ENCODE measurements at regions not wholly inside any gene's neighbourhood (a gene's known extent, or its start where the extent isn't known, plus 50 kb on each side); places are given as distances from the start of the nearest gene placed in this dataset.

DNA sequence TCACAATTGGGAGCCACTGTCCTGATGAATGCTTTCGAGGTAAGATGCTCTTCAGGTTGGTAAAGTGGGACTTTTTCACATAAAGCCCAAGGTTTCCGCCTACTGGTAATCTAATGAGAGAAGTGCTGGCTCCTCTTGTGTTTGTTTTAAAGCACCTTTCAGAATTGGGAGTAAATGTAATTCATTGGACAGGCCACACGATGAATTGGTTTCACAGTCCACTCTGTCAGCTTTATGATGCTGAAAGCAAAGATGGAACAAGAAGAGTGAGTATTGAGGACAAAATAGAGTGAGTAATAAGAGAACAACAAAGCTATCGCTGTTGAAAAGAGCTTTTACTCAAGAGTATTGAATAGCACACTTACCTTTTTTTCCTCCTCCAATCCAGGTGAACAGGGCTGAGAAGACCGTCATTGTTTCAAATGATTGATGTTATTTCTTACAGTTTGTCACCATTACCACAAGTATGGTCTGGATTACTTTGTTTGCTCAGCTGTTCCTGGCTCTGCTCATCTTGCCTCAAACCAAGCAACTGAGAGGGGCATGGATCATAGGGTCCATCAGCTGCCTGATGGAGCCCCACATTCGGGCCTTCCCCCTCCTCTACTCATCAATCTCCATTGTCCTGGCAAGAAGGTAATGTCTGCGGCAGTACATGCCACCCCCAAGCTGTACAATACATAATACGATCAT is 136.1 kb upstream of the CNTN4 start:
- Histone ChIP-seq H3K9ac (no peak overlapping the region), H2AFZ (ENCODE audit: low read depth) (no peak overlapping the region), H3K36me3 (replicated peaks in 1 of 2; ENCODE audit: control insufficient read depth in 1 of 2, insufficient read depth in 2 of 2, low read length in 1 of 2) (no peaks in the 10 kb centered on the region), H3K27me3 (ENCODE audit: insufficient read depth) (no peaks in the 10 kb centered on the region), H3K27ac (ENCODE audit: low read depth in 2 of 2, low read length in 1 of 2) (no peak overlapping the region), H3K9me2 (no peaks in the 10 kb centered on the region), H3K9me3 (no peaks in the 10 kb centered on the region), H4K20me1 (ENCODE audit: insufficient read depth) (no peaks in the 10 kb centered on the region), H3K4me2 (no peak overlapping the region), H3K4me3 (ENCODE audit: low read depth in 2 of 2, low read length in 1 of 2) (no peak overlapping the region), H3K79me2 (ENCODE audit: insufficient read depth) (no peaks in the 10 kb centered on the region), H3F3A (replicated peaks; ENCODE audit: insufficient read depth) (no peaks in the 10 kb centered on the region), H3K4me1 (ENCODE audit: control insufficient read depth in 1 of 2, insufficient read depth in 2 of 2, low read depth in 1 of 2, low read length in 1 of 2) (no peaks in the 10 kb centered on the region; a peak in 3 of 4 replicates)
- 38% methylated on average over 8 of the region's 8 CpGs for WGBS (ENCODE audit: low lambda C conversion rate)
- DNase-seq: no peak
- POLR2A ChIA-PET: no interaction called here
- CTCF ChIA-PET: no interaction called here
- TF ChIP-seq NFIC (IDR thresholded peaks at IDR 0.05; ENCODE audit: borderline replicate concordance) (no peak), GABPA (IDR thresholded peaks at IDR 0.05; ENCODE audit: low read depth) (no peak), ZBTB33 (IDR thresholded peaks at IDR 0.05; ENCODE audit: borderline replicate concordance, low read depth) (no peak), POLR2AphosphoS5 (IDR thresholded peaks at IDR 0.05; ENCODE audit: low read depth, low read length) (no peak), SMC3 (IDR thresholded peaks at IDR 0.05; ENCODE audit: low read depth, low read length) (no peak), NRF1 (IDR thresholded peaks at IDR 0.05; ENCODE audit: low read depth, low read length) (no peak), MAX (IDR thresholded peaks at IDR 0.05; ENCODE audit: low read depth) (no peak), RCOR1 (IDR thresholded peaks at IDR 0.05; ENCODE audit: low read length) (no peak), EP300 (IDR thresholded peaks at IDR 0.05; ENCODE audit: borderline replicate concordance in 1 of 2, low read depth in 1 of 2, low read length in 1 of 2) (no peak), TAF1 (IDR thresholded peaks at IDR 0.05; ENCODE audit: borderline replicate concordance, low read depth, low read length) (no peak), GATA2 (CRISPR knock-in tag; IDR thresholded peaks at IDR 0.05) (no peak)
- TF ChIP-seq, protein P1, sequence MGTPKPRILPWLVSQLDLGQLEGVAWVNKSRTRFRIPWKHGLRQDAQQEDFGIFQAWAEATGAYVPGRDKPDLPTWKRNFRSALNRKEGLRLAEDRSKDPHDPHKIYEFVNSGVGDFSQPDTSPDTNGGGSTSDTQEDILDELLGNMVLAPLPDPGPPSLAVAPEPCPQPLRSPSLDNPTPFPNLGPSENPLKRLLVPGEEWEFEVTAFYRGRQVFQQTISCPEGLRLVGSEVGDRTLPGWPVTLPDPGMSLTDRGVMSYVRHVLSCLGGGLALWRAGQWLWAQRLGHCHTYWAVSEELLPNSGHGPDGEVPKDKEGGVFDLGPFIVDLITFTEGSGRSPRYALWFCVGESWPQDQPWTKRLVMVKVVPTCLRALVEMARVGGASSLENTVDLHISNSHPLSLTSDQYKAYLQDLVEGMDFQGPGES (IDR thresholded peaks at IDR 0.05; ENCODE audit: low read depth, low read length): no peak
- TF ChIP-seq, protein P2, sequence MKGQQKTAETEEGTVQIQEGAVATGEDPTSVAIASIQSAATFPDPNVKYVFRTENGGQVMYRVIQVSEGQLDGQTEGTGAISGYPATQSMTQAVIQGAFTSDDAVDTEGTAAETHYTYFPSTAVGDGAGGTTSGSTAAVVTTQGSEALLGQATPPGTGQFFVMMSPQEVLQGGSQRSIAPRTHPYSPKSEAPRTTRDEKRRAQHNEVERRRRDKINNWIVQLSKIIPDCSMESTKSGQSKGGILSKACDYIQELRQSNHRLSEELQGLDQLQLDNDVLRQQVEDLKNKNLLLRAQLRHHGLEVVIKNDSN (IDR thresholded peaks at IDR 0.05; ENCODE audit: borderline replicate concordance, low read depth): no peak

GRCh38 chr3:1963896-1964295 is 134.8 kb upstream of the CNTN4 start:
- ChIA-PET CTCF (no interaction called here), POLR2A (no interaction called here)
- no peaks in the 10 kb centered on the region for H3K79me2 ChIP-seq (ENCODE audit: insufficient read depth)

More at GRCh38 chr3:1963896-1964295, 134.8 kb upstream of the CNTN4 start:
- Histone ChIP-seq H3K27me3 (ENCODE audit: insufficient read depth) (no peaks in the 10 kb centered on the region), H3K9ac (no peak overlapping the region), H3K9me2 (no peaks in the 10 kb centered on the region), H3K9me3 (no peaks in the 10 kb centered on the region), H3K27ac (ENCODE audit: low read depth in 2 of 2, low read length in 1 of 2) (no peak overlapping the region), H3K4me2 (no peak overlapping the region), H3K36me3 (replicated peaks in 1 of 2; ENCODE audit: control insufficient read depth in 1 of 2, insufficient read depth in 2 of 2, low read length in 1 of 2) (no peaks in the 10 kb centered on the region), H3K4me1 (ENCODE audit: control insufficient read depth in 1 of 2, insufficient read depth in 2 of 2, low read depth in 1 of 2, low read length in 1 of 2) (no peaks in the 10 kb centered on the region; a peak in 3 of 4 replicates), H3F3A (replicated peaks; ENCODE audit: insufficient read depth) (no peaks in the 10 kb centered on the region), H3K4me3 (ENCODE audit: low read depth in 2 of 2, low read length in 1 of 2) (no peak overlapping the region), H2AFZ (ENCODE audit: low read depth) (no peak overlapping the region), H4K20me1 (ENCODE audit: insufficient read depth) (no peaks in the 10 kb centered on the region)
- DNase-seq: no peak
- TF ChIP-seq NFIC (IDR thresholded peaks at IDR 0.05; ENCODE audit: borderline replicate concordance) (no peak), CTCF (IDR thresholded peaks at IDR 0.05) (no peak)
- 45% methylated on average over 3 of the region's 3 CpGs for WGBS (ENCODE audit: low lambda C conversion rate)
